ENCODE measurements at regions not wholly inside any gene's neighbourhood (a gene's known extent, or its start where the extent isn't known, plus 50 kb on each side); places are given as distances from the start of the nearest gene placed in this dataset.

DNA sequence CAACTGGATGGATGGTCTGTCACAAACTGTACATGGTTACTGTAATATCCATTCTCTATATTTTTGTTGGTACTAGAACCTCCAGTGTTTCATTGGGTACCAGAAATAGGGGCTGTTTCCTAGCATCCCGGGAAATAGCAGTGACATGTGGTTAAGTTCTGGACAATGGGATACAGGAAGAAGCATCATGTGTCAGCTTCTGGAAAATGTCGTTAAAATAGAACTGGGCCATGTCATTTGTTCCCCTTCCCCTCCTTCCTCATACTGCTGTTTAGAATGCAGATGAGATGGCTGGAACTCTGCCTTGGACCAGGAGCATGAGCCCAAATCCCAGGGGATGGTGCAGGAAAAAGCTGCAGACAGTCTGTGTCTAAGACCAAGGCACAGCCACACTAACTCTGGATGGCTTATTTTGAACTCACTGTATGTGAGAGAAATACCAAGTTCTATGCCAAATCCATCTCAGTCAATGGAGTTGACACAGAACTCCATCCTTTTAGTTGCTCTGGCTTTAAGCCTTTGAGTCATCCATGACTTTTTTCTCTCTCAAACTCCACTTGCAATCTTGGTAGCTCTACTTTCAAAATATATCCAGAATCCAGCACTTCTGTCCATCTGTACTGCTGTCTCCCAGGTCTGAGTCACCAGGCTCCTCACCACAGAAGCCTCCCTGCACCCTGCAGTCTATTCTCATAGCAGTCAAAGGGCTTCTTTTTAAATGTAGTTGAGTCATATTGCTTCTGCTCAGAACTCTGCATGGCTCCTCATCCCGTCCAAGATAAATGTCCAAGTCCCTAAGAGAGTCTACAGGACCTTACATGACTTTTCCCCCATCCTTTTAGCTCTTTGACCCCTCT, 184.2 kb downstream of the NSG2 start:
- DNase-seq (ENCODE audit: insufficient read length, low spot score) (no peak), FAIRE-seq (no peak)

DNA sequence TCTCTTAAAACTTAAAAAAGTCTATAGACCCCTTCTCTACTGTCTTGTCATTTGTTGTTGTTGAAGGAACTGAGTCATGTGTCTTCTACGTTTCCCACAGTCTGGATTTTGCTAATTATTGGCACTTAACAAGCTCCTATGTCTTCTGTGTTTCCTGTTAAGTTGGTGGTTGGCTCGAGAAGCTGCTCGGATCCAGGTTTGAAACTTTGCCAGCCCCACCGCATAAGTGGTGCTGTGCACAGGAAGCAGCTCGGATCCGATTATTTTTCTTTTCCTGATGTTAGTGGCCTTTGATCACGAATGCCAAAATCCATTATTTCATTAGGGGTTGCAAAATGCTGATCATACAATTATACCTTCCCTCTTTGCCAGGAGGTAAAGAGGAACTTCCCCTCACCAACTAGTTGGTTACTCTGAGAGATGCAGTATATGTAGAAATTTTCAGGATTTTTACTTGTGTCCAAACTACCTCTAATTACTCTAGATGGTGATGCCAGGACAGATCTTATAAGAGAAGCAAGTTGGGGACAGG, 186.5 kb downstream of the NSG2 start:
- no peak for DNase-seq (ENCODE audit: insufficient read length, low spot score)
- peak; percentile 37 for FAIRE-seq

GRCh38 chr5:174234388-174234787, 188.9 kb downstream of the NSG2 start:
- FAIRE-seq (no peak), DNase-seq (ENCODE audit: insufficient read length, low spot score) (no peak)

DNA sequence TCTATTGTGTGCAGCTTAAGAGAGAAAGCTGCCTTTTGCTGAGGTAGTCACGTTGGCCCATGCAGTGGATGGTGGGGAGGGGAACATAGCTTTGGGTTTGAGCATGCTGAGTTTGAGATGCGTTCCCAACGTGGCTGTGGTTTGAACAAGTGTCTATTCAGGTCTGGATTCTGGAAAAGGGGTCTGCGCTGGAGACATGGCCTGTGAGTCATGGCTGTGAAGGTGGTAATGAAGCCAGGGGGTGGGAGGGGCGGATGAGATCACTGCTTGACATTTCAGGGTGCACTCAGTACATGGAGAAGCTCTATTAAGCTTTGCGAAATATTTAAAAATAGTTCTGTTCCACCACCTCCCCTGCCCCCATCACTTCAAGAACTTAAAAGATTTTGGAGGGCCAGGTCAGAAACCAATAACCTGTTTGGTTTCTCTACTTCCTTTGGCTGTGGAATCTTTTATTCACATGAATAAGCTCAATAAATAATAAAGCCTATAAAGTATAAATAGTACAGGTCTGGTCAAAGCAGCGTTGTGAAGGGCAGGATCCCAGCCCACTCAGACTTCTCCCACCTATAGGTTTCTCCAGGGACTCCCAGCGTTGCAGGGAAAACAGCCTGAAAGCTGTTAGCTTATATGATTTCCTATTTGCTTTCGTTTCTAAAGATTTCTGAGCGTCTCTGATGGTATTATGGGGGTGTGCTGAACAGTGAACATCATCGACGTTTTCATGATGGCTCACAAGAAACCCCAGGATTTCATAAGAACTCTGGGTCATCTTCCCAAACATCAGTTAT, 189.9 kb downstream of the NSG2 start:
- FAIRE-seq (no peak), DNase-seq (ENCODE audit: insufficient read length, low spot score) (no peak)

DNA sequence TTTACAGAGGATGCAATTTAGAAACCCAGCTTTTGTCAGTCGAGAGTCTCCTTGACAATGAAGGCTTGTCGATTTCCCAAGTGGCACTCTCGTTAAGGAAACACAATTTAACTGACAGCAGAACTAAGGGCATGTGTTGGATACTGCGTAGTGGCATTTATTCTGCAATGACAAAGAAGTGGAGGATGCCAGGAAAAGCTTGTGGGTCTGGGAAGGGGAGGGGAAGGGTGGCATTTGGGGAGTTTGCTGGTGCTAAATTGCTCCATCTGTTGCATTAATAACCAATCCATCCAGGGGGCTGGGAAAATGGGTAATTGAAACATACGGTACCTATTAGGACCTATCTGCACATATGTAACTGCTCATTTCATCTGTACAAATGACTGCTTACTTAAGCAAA, 190.6 kb downstream of the NSG2 start:
- FAIRE-seq (no peak), DNase-seq (ENCODE audit: insufficient read length, low spot score) (no peak)

GRCh38 chr5:174239718-174240117, 194.2 kb downstream of the NSG2 start:
- FAIRE-seq (no peak), DNase-seq (ENCODE audit: insufficient read length, low spot score) (no peak)

GRCh38 chr5:174242573-174242972, 197.1 kb downstream of the NSG2 start:
- DNase-seq (ENCODE audit: insufficient read length, low spot score) (no peak), FAIRE-seq (no peak)

- FAIRE-seq = no peak
- DNase-seq (ENCODE audit: insufficient read length, low spot score) = no peak
Observed at GRCh38 chr5:174243904-174244303, 198.4 kb downstream of the NSG2 start.

DNA sequence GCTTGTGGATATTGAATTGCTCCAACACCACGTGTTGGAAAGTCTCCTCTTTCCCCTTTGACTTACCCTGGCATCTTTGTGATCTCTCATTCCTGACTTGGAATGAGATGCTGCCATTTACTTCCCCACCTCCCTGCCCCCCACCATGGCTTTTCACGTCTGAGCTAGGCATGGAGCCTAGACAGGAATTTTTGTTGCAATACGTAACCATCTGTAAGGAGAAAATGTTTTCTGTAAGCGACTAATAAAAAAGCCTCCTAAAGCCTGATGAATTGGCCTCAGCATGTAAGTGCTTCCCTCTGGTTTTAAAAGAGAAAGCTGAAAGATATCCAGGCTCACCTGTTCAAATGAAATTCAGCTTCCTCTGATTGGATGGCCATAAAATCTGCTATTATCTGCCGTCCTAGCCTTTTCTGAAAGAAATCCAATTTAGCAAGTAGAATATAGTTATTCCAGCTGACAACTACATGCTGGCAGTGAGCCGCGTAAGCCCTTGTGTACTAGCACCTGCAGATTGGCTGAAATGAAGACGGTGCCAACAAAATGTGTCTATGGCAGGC, 200.1 kb downstream of the NSG2 start:
- peak; percentile 8 for FAIRE-seq
- no peak for DNase-seq (ENCODE audit: insufficient read length, low spot score)

- no peak for FAIRE-seq
- no peak for DNase-seq (ENCODE audit: insufficient read length, low spot score)
Observed at GRCh38 chr5:174246743-174247142, 201.2 kb downstream of the NSG2 start.

DNA sequence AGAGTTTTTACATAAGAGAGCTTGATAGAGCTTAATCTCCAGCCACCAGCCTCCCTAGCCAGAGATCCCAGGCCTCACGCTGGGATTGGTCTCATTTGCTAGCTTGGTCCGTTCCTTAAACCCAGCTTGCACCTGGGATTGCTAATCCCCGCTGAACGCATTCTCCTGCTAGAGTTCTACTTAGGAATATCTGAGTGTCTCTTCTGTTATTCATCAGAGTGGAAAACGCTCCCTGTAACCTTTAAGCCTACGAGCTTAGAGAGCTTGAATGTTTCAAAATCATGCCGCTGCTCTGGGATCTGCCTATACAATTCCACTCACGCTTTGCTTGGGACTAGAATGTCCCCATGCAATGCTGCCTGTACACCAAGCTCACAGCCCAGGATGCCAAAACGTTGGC, 201.8 kb downstream of the NSG2 start:
- FAIRE-seq (no peak), DNase-seq (ENCODE audit: insufficient read length, low spot score) (no peak)

DNA sequence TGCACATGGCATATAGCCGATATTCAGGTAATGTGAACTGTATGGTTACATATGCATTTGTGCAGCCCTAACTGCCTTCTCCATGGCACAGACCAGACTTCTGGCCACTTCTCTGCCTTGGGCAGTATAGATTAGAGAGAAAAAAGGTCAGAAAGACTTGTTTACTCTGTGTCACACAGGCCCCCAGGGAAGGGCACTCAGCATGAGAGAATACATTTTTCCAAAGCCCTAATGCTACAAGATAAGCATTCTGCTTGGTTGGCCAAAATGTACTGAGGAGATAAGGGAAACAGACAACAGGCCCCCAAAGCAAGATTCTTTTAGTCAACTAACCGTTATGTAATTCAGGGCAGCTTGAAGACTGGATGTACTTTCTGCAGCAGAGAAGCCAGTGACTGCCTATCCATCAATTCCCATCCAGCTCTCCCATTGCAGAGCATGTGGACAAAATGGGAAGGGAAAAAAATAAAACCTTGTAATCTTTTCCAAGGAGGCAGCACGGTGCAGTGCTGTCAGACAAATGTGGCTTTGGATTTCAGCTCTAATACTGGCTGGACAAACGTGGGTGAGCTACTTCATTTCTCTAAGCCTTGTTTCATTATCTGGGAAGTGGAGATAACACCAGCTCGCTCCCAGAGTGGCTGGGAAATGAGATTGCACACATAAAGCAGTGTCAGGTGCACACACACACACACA, 205.9 kb downstream of the NSG2 start:
- FAIRE-seq (no peak), DNase-seq (ENCODE audit: insufficient read length, low spot score) (no peak)

DNA sequence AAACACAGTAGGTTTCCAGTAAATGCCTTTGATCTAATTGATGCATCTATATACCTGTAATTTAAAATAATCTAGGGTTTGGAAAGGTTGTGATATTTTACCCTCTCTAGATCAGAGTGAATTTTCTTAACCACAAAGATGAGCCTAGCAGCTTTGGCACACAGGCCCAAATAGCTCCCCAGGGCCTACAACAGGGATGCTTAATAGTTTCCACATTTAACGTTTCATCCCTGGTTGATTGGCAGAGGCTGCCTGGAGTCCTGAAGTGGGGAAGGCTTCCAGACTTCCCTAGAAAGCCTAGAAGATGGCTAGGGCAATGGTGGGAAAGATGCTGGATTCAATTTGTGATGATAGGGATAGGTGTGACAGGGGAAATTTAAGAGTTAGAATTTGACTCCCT, 206.6 kb downstream of the NSG2 start:
- DNase-seq (ENCODE audit: insufficient read length, low spot score) (no peak), FAIRE-seq (no peak)

GRCh38 chr5:174259696-174260420, 214.4 kb downstream of the NSG2 start:
- DNase-seq (ENCODE audit: insufficient read length, low spot score) = no peak
- no peak for FAIRE-seq

DNA sequence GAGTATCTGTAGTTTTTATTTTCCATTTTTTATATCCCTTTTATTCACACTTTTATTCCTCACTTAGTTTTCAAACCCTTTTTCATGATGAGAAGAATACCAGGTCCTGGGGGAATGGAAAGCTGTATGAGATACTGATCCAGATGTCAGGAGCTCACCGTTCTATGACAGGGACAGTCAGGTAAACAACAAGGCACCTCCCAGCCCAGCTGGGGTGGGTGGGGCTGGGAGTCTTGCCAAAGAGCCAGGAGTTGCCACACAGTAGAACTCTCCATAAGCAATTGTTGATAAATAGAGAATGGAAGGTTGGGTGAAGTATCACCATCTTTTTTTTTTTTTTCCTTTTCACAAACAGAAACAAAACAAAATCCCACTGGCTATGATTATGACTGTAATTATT, 225.8 kb downstream of the NSG2 start:
- FAIRE-seq (no peak), DNase-seq (ENCODE audit: insufficient read length, low spot score) (no peak)

- no peak for FAIRE-seq
- no peak for DNase-seq (ENCODE audit: insufficient read length, low spot score)
Observed at GRCh38 chr5:174272671-174273070, 227.2 kb downstream of the NSG2 start.

- FAIRE-seq (peak; percentile 86), DNase-seq (ENCODE audit: insufficient read length, low spot score) (peak; percentile 8)
Observed at GRCh38 chr5:174273325-174273724, 227.8 kb downstream of the NSG2 start.

DNA sequence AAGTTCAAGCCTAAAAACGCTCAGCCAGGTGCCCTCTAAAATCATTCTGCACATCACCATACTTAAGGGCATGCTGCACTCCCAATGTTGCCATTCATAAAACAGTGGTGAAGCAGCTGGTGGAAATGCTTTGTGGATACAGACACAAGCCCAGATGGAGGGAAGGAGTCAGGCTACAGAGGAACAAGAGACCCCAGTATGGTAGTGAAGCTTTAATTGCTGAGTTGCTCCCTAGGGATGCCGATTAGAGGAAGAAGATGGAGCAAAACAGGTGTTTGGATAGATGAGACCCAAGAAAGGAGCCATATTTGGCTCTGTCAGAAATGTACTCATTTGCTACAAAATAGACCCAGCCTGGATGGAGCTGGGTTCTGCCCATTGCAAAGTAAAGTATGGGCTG, 230.5 kb downstream of the NSG2 start:
- DNase-seq (ENCODE audit: insufficient read length, low spot score) (no peak), FAIRE-seq (no peak)

DNA sequence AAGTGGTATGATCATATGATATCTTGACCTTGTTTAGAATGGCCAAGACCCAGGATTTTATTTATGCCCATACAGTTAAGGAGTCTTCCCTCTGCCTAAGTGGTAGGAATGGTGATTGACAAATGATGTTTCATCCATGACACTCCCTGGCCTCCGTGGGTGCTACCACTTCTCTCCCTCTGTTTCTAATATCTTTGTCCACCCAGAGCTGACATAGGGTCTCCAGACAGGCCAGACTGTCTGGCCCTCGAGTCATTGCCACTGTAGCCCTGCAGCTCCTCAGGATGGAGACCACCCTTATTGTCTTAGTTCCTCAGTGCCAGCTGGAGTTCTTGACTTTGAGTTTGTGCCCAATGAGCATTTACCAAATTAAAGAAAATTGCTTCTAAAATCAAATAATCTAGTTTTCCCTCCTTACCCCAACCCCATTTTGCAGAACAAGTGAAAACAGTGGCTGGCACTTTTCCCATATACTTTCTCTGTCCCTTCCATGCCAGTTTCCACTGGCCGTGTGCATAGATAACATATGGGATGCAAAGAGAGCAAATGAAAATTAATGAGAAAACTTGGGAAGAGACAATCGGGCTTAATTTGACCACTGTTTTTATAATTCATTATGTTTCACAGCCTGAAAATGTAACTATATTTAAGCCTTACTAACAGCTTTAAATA, 235.7 kb downstream of the NSG2 start:
- DNase-seq (ENCODE audit: insufficient read length, low spot score) (no peak), FAIRE-seq (no peak)

GRCh38 chr5:174281855-174282254, 236.3 kb downstream of the NSG2 start:
- no peak for FAIRE-seq

More at GRCh38 chr5:174281855-174282254, 236.3 kb downstream of the NSG2 start:
- DNase-seq (ENCODE audit: insufficient read length, low spot score) = no peak

Data from GM19239 (cell line).